Liver (tissue), 8 donors: ENCODE measurements at regions not wholly inside any gene's neighbourhood (a gene's known extent, or its start where the extent isn't known, plus 50 kb on each side); places are given as distances from the start of the nearest gene placed in this dataset.

Experiments
- DNase-seq: peaks from one replicate; pipeline ENCODE4 v3.0.0-alpha.2; 2017; ENCODE audit warnings: low spot score
- H3K27ac ChIP-seq, 2 donors: one replicate each; pipeline ENCODE4 v1.7.0; 2013; ENCODE audit warnings: inconsistent platforms in 2 of 2, low read length in 2 of 2, control low read depth in 1 of 2, low read depth in 1 of 2, mild to moderate bottlenecking in 1 of 2
- H3K27me3 ChIP-seq, 4 donors: one replicate each; pipeline versions ENCODE4 v1.6.1 to v1.7.0; 2013; ENCODE audit warnings: low read length in 3 of 4, inconsistent platforms in 1 of 4, mild to moderate bottlenecking in 1 of 4, moderate library complexity in 1 of 4; ENCODE audit not compliant: control insufficient read depth in 4 of 4, insufficient read depth in 4 of 4
- H3K36me3 ChIP-seq, 4 donors: one replicate each; pipeline versions ENCODE4 v1.6.1 to v1.7.0; 2013; ENCODE audit warnings: low read length in 3 of 4, mild to moderate bottlenecking in 3 of 4, low read depth in 1 of 4, moderate library complexity in 1 of 4; ENCODE audit not compliant: control insufficient read depth in 4 of 4, insufficient read depth in 3 of 4
- H3K4me1 ChIP-seq, 4 donors: one replicate each; pipeline versions ENCODE4 v1.6.1 to v1.7.0; 2013; ENCODE audit warnings: low read length in 3 of 4, mild to moderate bottlenecking in 3 of 4, moderate library complexity in 1 of 4; ENCODE audit not compliant: control insufficient read depth in 4 of 4, insufficient read depth in 4 of 4
- H3K4me3 ChIP-seq, 3 donors: one replicate each; pipeline versions ENCODE4 v1.6.1 to v1.7.0; 2013; ENCODE audit warnings: low read length in 3 of 3, control low read depth in 1 of 3, low read depth in 1 of 3, mild to moderate bottlenecking in 1 of 3
- H3K9ac ChIP-seq, 2 donors: one replicate each; pipeline ENCODE4 v1.7.0; 2013; ENCODE audit warnings: low read length in 2 of 2, mild to moderate bottlenecking in 2 of 2, moderate library complexity in 2 of 2, control low read depth in 1 of 2, low read depth in 1 of 2
- H3K9me3 ChIP-seq, 4 donors: one replicate each; pipeline versions ENCODE4 v1.6.1 to v1.7.0; 2013; ENCODE audit warnings: low read length in 3 of 4; ENCODE audit not compliant: control insufficient read depth in 4 of 4
- ATF3 ChIP-seq: IDR thresholded peaks from 2 replicates; pipeline ENCODE4 v1.6.1; 2016; ENCODE audit warnings: antibody characterized with exemption
- CTCF ChIP-seq: fragments of 150-350 bp; IDR thresholded peaks from 2 replicates; pipeline ENCODE4 v1.5.1; 2017; ENCODE audit warnings: improper control_type of control experiment, low read depth, low read length; ENCODE audit not compliant: missing input control
- EGR1 ChIP-seq, 2 donors: IDR thresholded peaks; 2 replicates each; pipeline ENCODE4 v1.6.1; 2016 to 2018; ENCODE audit warnings: antibody characterized with exemption in 2 of 2, low read depth in 2 of 2
- FOXA1 ChIP-seq: IDR thresholded peaks from 2 replicates; pipeline ENCODE4 v1.6.1; 2016; ENCODE audit warnings: antibody characterized with exemption
- HNF4A ChIP-seq, 2 donors: conservative IDR thresholded peaks; 2 replicates each; pipeline ENCODE4 v1.6.1; 2016; ENCODE audit warnings: antibody characterized with exemption in 2 of 2, mild to moderate bottlenecking in 2 of 2
- HNF4G ChIP-seq: IDR thresholded peaks from 2 replicates; pipeline ENCODE4 v1.6.1; 2016; ENCODE audit warnings: antibody characterized with exemption
- JUND ChIP-seq, 2 donors: IDR thresholded peaks; 2 replicates each; pipeline ENCODE4 v1.6.1; 2016; ENCODE audit warnings: antibody characterized with exemption in 2 of 2
- MAX ChIP-seq: IDR thresholded peaks from 2 replicates; pipeline ENCODE4 v1.6.1; 2016; ENCODE audit warnings: antibody characterized with exemption
- NR2F2 ChIP-seq: IDR thresholded peaks from 2 replicates; pipeline ENCODE4 v1.6.1; 2016; ENCODE audit warnings: antibody characterized with exemption
- SP1 ChIP-seq: IDR thresholded peaks from 2 replicates; pipeline ENCODE4 v1.6.1; 2018; ENCODE audit warnings: antibody characterized with exemption, mild to moderate bottlenecking
- TAF1 ChIP-seq: conservative IDR thresholded peaks from 2 replicates; pipeline ENCODE4 v1.6.1; 2016; ENCODE audit warnings: antibody characterized with exemption, mild to moderate bottlenecking
- ZBTB33 ChIP-seq: IDR thresholded peaks from 2 replicates; pipeline ENCODE4 v1.6.1; 2016; ENCODE audit warnings: antibody characterized with exemption
- WGBS: extraction: QIAGEN DNeasy Blood & Tissue Kit; methylation state at CpG from one replicate; pipeline ENCODE4 v1.1.7; 2013; 5-methylcytosine and 5-hydroxymethylcytosine counted together
- donor health status: healthy.
- donor health status: healthy.
- donor health status: healthy.
- donor health status: healthy.
- donor health status: healthy.

- no peak for TF ChIP-seq ATF3
- Histone ChIP-seq H3K9ac (no peak overlapping the region), H3K9me3 (no peaks in the 10 kb centered on the region), H3K36me3 (no peaks in the 10 kb centered on the region), H3K4me3 (no peak overlapping the region), H3K27me3 (no peaks in the 10 kb centered on the region), H3K4me1 (no peaks in the 10 kb centered on the region), H3K27ac (no peak overlapping the region)
- 69% methylated on average over 3 of the region's 3 CpGs for WGBS
- no peak for DNase-seq
Measured at GRCh38 chr5:17014686-17015085, 78.6 kb upstream of the MYO10 start.

GRCh38 chr5:17018871-17019270, 82.8 kb upstream of the MYO10 start:
- no peak for DNase-seq
- no peak for TF ChIP-seq TAF1
- no peak for TF ChIP-seq JUND (IDR thresholded peaks at IDR 0.05)
- no peak for TF ChIP-seq CTCF
- no peak for TF ChIP-seq SP1
- no peak for TF ChIP-seq FOXA1
- no peak for TF ChIP-seq EGR1 (IDR thresholded peaks at IDR 0.05; ENCODE audit: low read depth in 2 of 2)
- H3K9ac ChIP-seq, result no peak overlapping the region
- H3K27ac ChIP-seq, result no peak overlapping the region
- no peaks in the 10 kb centered on the region for H3K9me3 ChIP-seq
- H3K4me3 ChIP-seq, result no peak overlapping the region
- no peaks in the 10 kb centered on the region for H3K36me3 ChIP-seq
- H3K27me3 ChIP-seq, result no peaks in the 10 kb centered on the region
- WGBS, result 75% methylated on average over 1 of the region's 1 CpG
- no peaks in the 10 kb centered on the region for H3K4me1 ChIP-seq

- Histone ChIP-seq H3K9me3 (no peaks in the 10 kb centered on the region), H3K4me1 (no peaks in the 10 kb centered on the region), H3K27ac (no peak overlapping the region), H3K9ac (no peak overlapping the region), H3K4me3 (no peak overlapping the region), H3K27me3 (no peaks in the 10 kb centered on the region), H3K36me3 (no peaks in the 10 kb centered on the region)
- WGBS, result 76% methylated on average over 6 of the region's 6 CpGs
- DNase-seq, result no peak
- TF ChIP-seq JUND (IDR thresholded peaks at IDR 0.05) (no peak), EGR1 (IDR thresholded peaks at IDR 0.05; ENCODE audit: low read depth in 2 of 2) (no peak), SP1 (no peak), ZBTB33 (no peak), HNF4A (conservative IDR thresholded peaks at IDR 0.05) (no peak), HNF4G (no peak), MAX (no peak), NR2F2 (no peak)
Measured at GRCh38 chr5:17019324-17019723, 83.2 kb upstream of the MYO10 start.
